NCI-H82 treated with DMSO at 0.1 percent for 48 hours (cell line): ENCODE measurements at regions not wholly inside any gene's neighbourhood (a gene's known extent, or its start where the extent isn't known, plus 50 kb on each side); places are given as distances from the start of the nearest gene placed in this dataset.
A peak's percentile ranks its signal among the peaks of the same experiment; 100 is the strongest.
"Not testable (repeated sequence)": the region's sequence is repeated elsewhere in the genome, so short reads cannot be mapped to it uniquely, and the experiment has no call there.

Source experiments
- DNase-seq: peaks from one replicate; lab custom pipeline; 2025; ENCODE audit not compliant: unreplicated experiment; lab: John Stamatoyannopoulos, UW

DNA sequence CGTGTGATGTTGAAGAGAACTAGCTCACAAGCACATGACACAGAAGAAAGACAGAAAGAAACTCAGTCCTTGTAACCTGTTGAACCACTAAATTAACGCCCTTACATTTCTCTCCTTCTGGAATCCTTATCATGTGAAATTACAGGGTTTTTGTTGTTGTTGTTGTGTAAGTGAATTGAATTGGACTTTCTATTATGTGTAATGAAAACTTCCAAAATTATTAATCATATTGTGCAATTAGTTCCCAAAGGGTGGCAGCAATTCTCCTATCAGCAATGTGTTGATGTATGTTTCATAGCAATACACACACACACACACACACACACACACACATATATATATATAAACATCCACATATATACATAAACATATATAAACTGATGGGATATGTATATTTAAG is 402.2 kb upstream of the TCF4 start:
- DNase-seq: no peak

- no peak for DNase-seq
Observed at GRCh38 chr18:55988537-55988936, 400.5 kb upstream of the TCF4 start.

DNA sequence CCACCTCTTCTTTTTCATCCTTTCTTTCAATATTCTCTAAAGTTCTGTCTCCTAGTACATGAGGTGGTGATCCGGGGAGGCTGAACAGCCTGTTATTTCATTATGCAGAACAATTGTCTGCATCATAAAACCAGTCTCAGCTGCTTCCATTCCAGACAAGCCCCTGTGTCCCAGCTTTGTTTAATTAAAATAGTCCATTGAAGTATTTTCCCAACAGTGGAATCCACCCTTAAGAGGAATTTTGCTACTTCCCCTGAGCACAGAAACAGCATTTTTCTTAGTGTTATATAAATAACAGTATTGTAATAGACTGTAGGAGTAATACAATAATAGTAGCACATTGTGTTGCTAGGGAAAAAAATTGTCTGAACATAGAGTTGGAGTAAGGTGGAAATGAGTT is 395.4 kb upstream of the TCF4 start:
- no peak for DNase-seq

DNA sequence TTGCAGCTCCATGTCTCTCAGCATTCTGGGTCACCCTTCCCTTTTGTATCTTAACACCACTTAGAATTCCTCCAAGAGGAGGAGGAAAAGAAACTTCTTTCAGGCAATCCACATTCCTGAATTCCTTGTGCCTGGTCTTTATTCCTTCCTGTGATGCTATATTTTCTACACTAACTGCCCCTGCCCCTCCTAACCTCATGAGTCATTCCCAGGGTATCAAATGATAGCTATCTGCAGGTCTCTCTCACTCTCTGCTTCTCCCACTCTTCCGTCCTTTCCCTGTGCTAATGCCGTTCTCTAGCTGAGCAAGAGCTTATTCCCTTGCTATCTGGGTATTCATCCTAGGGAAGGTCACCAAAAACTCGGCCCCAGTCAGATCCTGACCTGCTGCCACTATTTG is 395.0 kb upstream of the TCF4 start:
- DNase-seq: no peak

DNA sequence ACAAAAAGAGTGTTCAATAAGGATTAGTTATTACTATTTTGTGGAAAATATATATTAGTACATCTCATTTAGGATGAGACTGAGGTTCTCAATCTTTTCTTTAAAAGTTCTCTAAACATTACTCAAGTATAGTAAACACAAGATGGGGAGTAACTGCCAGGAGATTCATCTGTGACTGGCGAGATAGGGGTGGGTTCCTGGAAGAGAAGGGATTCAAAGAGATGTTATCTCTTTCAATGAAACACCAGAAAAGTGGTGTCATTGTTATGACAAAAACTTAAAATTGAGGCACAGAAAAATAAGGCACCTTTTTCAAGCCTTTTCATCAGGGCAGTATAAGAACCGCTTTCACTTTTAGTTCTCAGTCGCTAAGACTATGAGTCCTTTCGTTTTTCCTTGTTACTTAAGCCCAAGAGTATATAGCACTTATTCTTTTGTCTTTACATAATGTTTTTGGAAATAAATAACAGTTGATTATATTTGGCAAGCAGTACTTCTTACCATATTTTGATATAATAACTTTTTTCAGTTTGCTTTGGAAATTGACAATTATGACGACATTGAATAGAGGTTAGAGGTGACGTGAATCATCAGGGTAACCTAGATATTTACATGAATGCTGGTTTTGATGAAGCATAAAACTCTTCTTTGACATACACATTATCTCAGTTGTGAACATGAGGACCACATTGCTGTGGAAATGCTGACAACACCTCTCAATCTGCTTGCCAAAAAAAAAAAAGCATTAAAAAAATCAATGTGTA is 393.9 kb upstream of the TCF4 start:
- DNase-seq: no peak

- no peak for DNase-seq
Observed at GRCh38 chr18:55974521-55974920, 386.5 kb upstream of the TCF4 start.

- no peak for DNase-seq
Observed at GRCh38 chr18:55968550-55968949, 380.6 kb upstream of the TCF4 start.

DNA sequence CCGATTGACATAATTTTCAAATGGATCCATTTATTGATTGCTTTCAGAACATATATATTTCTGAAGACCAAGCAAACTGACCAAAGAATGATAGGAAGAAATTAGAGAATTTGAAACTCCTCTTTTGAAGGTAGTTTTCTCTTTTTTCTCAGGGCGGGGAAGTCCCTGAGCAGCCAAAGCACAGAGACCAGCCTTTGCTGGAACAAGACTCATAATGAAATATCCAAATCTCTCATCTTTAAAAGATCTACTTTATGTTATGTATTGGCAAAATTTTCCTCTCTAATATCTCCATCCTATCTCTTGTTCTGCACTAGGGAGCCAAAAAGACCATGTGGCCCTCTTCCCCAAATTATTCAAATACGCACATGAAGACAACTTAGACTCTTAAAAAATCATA is 379.0 kb upstream of the TCF4 start:
- no peak for DNase-seq

DNA sequence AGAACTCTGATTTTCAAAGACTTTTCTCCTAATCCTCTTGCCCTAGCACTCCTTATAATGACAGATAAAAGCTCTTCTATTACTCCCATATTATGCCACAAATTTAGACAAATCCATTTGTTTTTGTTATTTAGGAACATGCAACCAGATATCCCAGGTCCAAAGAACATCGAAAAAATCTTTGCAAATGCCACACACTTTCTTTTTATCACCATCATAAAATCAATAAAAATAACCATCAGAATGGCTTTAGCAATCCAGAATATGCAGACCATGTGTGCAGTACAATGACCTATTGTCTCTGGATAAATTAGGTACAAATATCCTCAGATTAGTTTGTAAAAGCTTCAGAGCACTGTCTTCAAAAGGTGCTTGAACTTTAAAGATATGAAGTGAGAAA is 376.2 kb upstream of the TCF4 start:
- DNase-seq: no peak

DNA sequence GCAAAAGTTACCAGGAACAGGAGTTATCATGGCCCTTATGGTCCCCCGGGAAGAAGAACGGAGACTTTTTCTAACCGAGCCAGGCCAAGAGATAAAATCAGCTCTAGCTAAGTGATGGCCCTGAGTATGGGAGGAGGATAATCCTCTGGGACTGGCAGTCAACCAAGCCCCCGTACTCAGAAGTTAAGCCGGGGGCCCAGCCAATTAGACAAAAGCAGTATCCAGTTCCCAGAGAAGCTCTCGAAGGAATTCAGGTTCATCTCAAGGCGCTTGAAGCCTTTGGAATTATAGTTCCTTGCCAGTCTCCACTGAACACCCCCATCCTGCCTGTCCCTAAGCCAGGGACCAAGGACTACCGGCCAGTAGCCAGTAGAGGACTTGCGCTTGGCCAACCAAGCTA is 365.3 kb upstream of the TCF4 start:
- peak; percentile 61 for DNase-seq

GRCh38 chr18:55951738-55952137 is 363.7 kb upstream of the TCF4 start:
- not testable (repeated sequence) for DNase-seq

GRCh38 chr18:55950379-55951166 is 362.6 kb upstream of the TCF4 start:
- DNase-seq: no peak

DNA sequence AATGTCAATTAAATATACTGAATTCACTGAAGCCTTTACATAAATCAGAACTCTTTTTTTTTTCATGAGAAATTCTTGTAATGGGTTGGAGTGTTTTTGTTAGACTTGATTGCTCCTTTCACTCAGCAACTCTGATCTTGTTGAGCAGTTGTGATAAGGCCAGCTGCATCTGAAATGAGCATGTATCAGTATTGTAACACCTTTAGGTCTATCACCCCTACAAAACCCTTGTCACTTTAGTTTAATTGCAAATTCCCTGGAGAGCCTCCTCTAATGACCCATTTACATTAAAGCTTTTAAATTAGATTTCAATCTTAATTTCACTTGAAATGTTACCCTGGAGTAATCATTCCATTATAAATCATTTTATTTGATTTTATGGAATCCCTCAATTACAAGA is 346.8 kb upstream of the TCF4 start:
- DNase-seq: no peak

- DNase-seq: no peak
Observed at GRCh38 chr18:55932675-55933074, 344.7 kb upstream of the TCF4 start.

DNA sequence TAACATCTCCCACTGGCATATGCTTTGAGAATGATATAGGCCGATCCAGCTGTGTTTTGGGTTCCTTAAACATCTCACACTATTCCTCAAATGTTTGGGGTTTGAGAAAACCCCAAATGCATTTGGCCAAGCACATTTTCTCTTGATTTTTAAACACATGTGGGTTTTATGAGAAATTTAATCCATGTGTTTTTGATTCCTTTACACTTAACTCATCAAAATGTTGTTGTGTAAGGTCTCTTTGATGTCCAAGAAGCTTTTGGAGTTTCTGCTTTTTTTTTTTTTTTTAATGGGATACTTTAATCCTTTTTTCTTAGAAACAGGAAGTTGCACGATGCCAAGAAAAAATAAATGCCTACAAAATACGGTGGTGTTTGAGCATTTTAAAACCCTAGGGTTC is 339.8 kb upstream of the TCF4 start:
- no peak for DNase-seq

GRCh38 chr18:55925772-55926171 is 337.8 kb upstream of the TCF4 start:
- no peak for DNase-seq

DNA sequence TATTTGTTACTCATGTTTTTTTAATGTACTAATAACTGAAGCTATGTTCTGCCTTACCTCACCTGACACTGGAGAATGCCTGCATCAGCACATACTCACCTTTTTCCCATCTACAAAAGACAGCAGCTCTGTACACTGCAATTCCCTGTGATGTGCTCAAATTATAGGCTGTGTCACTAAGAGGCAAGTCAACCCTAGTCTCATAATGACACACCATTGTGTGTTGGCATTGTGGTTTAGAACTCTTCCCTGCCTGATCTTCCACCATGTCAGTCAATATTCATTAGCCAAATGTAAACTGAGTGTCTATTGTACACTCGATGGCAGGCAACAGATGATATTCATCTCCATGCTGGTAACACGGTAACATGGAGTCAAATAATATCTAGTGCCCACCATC is 332.1 kb upstream of the TCF4 start:
- no peak for DNase-seq

DNA sequence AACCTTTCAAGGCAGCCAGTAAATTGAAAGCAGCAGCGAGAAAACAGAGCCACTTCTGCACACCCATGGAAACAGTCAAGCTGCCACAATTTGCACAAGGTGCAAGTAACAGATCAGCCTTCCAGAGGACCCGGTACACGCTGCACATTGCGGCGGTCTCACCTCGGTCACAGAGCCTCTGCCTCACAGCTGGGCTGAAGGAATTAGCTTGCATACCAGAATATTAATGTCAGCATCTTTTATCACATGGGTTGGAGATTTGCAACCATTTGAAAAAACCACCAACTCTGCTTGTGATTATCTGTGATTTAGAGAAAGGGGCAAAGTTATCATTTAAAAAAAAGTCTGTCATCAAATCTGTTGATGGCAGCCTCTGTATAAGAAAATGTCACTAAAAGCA is 330.5 kb upstream of the TCF4 start:
- DNase-seq: no peak

DNA sequence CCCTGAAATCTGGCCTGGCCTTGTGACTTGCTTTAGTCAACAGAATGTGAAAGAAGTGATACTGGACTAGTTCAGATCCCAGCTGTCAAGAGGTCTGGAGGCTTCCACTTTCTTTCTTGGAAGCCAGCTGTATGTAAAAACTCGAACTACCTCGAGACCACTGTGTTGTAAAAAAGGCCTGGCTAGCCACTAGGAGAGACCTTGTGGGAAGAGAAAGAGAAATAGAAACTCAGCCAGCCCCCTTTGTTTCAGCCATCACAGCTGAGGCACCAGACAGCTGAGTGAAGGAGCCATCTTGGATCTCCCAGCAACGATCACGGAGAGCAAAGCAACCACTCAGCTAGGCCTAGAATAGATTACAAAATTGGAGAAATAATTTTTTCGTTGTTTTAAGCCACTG is 324.9 kb upstream of the TCF4 start:
- DNase-seq: no peak

GRCh38 chr18:55912071-55912470 is 324.1 kb upstream of the TCF4 start:
- DNase-seq: no peak

GRCh38 chr18:55910296-55910695 is 322.3 kb upstream of the TCF4 start:
- DNase-seq: no peak

- no peak for DNase-seq
Observed at GRCh38 chr18:55908901-55909366, 320.9 kb upstream of the TCF4 start.
